GM12874 (cell line): ENCODE measurements at regions not wholly inside any gene's neighbourhood (a gene's known extent, or its start where the extent isn't known, plus 50 kb on each side); places are given as distances from the start of the nearest gene placed in this dataset.

ENCODE experiments used
- TF ChIP-seq, protein P1 (sequence below): IDR thresholded peaks from 2 replicates; pipeline ENCODE4 v1.5.1; 2011; ENCODE audit warnings: low read depth, mild to moderate bottlenecking, control low read depth, low read length, moderate library complexity; ENCODE audit not compliant: insufficient read depth

GRCh38 chr3:43219616-43220015 lies 66.7 kb upstream of the SNRK start:
- TF ChIP-seq, protein P1, sequence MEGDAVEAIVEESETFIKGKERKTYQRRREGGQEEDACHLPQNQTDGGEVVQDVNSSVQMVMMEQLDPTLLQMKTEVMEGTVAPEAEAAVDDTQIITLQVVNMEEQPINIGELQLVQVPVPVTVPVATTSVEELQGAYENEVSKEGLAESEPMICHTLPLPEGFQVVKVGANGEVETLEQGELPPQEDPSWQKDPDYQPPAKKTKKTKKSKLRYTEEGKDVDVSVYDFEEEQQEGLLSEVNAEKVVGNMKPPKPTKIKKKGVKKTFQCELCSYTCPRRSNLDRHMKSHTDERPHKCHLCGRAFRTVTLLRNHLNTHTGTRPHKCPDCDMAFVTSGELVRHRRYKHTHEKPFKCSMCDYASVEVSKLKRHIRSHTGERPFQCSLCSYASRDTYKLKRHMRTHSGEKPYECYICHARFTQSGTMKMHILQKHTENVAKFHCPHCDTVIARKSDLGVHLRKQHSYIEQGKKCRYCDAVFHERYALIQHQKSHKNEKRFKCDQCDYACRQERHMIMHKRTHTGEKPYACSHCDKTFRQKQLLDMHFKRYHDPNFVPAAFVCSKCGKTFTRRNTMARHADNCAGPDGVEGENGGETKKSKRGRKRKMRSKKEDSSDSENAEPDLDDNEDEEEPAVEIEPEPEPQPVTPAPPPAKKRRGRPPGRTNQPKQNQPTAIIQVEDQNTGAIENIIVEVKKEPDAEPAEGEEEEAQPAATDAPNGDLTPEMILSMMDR, result no peak

DNA sequence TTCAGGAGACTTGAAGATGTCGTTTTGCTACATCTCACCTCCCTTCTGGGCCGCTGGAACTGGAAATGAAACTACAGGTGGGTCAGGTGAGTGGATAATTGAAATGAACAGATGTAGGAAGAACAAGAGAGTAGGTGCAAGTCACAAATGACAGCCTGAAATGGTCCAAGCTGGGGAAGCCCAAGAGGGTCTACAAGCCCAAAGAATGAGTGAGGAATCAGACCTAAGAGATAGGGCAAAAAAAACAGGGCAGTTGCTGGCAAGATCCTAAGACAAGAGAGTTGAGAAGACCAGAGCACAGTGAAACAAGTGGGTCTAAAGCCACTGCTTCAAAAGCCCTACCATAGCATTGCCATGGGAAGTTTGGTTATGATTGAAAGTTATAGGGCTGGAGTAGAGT lies 67.4 kb upstream of the SNRK start:
- TF ChIP-seq, protein P1, result no peak

DNA sequence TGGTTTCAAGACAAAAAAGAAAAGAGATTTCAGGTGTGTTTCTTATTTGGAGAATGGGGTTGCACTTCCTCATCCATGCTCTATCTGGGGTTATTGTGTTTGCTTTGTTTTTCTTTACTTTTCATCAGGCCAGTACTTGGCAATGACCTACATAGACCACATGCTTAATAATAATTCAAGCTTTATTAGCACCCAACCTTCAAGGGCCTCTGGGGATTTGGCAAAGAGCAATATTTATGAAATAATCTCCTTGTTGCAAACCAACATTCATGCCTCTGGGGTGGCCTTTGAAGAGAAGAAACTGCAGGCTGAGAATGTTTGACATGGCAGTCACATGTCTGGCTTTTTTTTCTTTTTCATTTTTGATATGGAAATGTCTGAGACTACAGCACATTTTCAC lies 68.2 kb upstream of the SNRK start:
- TF ChIP-seq, protein P1, result no peak

- TF ChIP-seq, protein P1, result no peak
These were observed 68.7 kb upstream of the SNRK start for GRCh38 chr3:43217633-43218032.

DNA sequence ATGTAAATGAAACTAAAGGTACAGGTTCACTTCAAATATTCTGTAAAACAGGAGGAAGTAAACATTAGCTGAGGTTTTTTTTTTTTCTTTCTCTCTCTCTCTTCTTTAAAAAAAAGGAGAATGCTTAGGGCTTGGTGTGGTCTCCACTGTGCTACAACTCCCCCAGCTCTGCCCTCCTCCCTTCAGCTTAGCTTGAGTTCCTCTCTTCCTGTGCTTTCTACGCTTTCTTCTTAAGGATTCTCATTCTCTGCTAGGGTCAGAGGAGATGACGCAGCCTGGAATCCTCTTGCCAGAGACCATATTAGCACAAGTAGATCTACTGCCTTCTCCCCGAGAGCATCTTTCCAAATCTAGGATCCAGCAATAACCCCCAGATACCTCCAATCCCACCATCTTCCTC lies 69.1 kb upstream of the SNRK start:
- TF ChIP-seq, protein P1, result no peak

DNA sequence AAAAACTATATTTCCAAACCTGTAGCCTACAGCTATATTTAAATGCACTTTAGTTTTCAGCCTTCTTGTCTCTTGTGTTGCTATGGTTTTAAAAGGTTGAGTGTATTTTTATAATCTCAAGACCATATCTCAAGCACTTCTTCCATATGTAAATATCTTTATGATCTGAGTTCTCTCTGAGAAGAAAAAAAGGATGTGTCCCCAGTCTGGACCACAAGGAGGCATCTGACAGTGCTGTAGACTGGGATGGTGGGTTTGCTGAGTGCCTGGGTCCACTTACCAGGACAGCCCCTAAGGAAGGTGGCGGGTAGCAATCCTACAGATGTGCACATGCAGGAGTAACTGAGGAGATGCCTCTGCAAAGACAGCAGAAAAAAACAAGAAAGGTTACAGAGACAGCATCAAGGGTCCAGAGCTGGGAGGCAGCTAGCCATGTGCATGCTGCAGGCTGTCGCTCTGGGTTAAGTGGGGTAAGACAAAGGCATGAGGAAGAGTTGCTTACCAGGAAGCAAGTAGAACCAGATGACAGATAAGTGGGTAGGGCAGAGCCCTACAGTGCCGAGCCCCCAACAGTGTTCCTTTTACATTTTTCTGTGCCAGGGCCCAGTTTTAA lies 70.6 kb upstream of the SNRK start:
- TF ChIP-seq, protein P1, result 0 out of 2 replicates have a peak, but pooled peaks have one; percentile 13

DNA sequence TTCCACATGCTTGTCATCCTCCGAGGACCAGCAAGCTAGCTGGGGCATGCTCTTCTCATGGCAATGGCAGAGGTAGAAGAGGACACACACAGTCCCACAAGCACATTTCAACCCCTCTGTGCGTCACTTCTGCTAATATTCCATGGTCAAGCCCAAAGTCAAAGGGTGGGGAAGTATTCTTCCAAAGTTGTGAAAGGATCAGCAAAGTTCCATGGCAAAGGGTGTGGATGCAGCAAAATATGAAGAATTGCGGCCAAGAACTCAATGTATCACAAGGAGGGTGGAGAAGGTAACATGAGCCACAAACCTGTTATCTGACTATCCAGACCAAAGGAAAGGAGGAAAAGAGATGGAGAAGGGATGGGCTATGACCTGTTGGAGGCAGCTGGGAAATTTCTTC lies 71.2 kb upstream of the SNRK start:
- TF ChIP-seq, protein P1, result no peak
